Brain microvascular endothelial cell (primary cell): ENCODE measurements at regions not wholly inside any gene's neighbourhood (a gene's known extent, or its start where the extent isn't known, plus 50 kb on each side); places are given as distances from the start of the nearest gene placed in this dataset.

ENCODE experiments used
- DNase-seq: peaks from one replicate; pipeline ENCODE4 v3.0.0-alpha.2; 2020
- H3K27ac ChIP-seq: fragments of 250-450 bp; sonication (Bioruptor Pico); 2 replicates; pipeline ENCODE4 v1.5.1; 2020; ENCODE audit warnings: mild to moderate bottlenecking, moderate library complexity
- H3K27me3 ChIP-seq: fragments of 250-450 bp; sonication (Bioruptor Pico); replicated peaks from 2 replicates; pipeline ENCODE4 v1.5.1; 2020; ENCODE audit warnings: mild to moderate bottlenecking
- H3K36me3 ChIP-seq: fragments of 250-450 bp; sonication (Bioruptor Pico); replicated peaks from 2 replicates; pipeline ENCODE4 v1.5.1; 2020; ENCODE audit warnings: mild to moderate bottlenecking
- H3K4me3 ChIP-seq: 2 replicates; pipeline ENCODE4 v1.5.1; 2011; ENCODE audit warnings: low read depth, mild to moderate bottlenecking, control low read depth, low read length, moderate library complexity
- CTCF ChIP-seq: IDR thresholded peaks from 2 replicates; pipeline ENCODE4 v1.5.1; 2011; ENCODE audit warnings: low read depth, mild to moderate bottlenecking, moderate library complexity, low read length, control low read depth, inconsistent platforms; ENCODE audit errors: missing control alignments
- in situ Hi-C: cut with HindIII; loops from 2 replicates; pipeline ENCODE4 v1.10.0; 2017; ENCODE audit warnings: low sequenced_read_pairs, low pct_ligation_motif_present

GRCh38 chr9:134265078-134265477 lies 61.2 kb upstream of the RXRA start:
- H3K27me3 ChIP-seq = peaks cover 10% of the 10 kb centered on the region
- H3K36me3 ChIP-seq = no peaks in the 10 kb centered on the region

GRCh38 chr9:134266418-134266817 lies 59.8 kb upstream of the RXRA start:
- Histone ChIP-seq H3K4me3 (no peak overlapping the region), H3K27ac (no peak overlapping the region), H3K36me3 (no peaks in the 10 kb centered on the region), H3K27me3 (peaks cover 14% of the 10 kb centered on the region)
- in situ Hi-C loops = no loop called here
- TF ChIP-seq CTCF = no peak
- no peak for DNase-seq

More at GRCh38 chr9:134265078-134265477, 61.2 kb upstream of the RXRA start:
- TF ChIP-seq CTCF = no peak
- DNase-seq = no peak
- in situ Hi-C loops = no loop called here
- H3K4me3 ChIP-seq = no peak overlapping the region
- H3K27ac ChIP-seq = no peak overlapping the region

- H3K27ac ChIP-seq = no peak overlapping the region
- in situ Hi-C loops = no loop called here
- no peak for TF ChIP-seq CTCF
- H3K36me3 ChIP-seq = no peaks in the 10 kb centered on the region
- H3K4me3 ChIP-seq = no peak overlapping the region
- peaks cover 17% of the 10 kb centered on the region for H3K27me3 ChIP-seq
- no peak for DNase-seq
These were observed 58.9 kb upstream of the RXRA start for GRCh38 chr9:134267305-134267880.

GRCh38 chr9:134267881-134268724 lies 58.2 kb upstream of the RXRA start:
- Histone ChIP-seq H3K36me3 (no peaks in the 10 kb centered on the region), H3K4me3 (no peak overlapping the region), H3K27ac (no peak overlapping the region), H3K27me3 (peaks cover 20% of the 10 kb centered on the region)
- in situ Hi-C loops = no loop called here
- no peak for DNase-seq
- no peak for TF ChIP-seq CTCF

- no peak for TF ChIP-seq CTCF
- H3K4me3 ChIP-seq = no peak overlapping the region
- in situ Hi-C loops = no loop called here
- no peak overlapping the region for H3K27ac ChIP-seq
- no peaks in the 10 kb centered on the region for H3K36me3 ChIP-seq
- DNase-seq = no peak
- H3K27me3 ChIP-seq = peaks cover 20% of the 10 kb centered on the region
These were observed 57.5 kb upstream of the RXRA start for GRCh38 chr9:134268747-134269146.
